LNCAP (cell line): ENCODE measurements at regions not wholly inside any gene's neighbourhood (a gene's known extent, or its start where the extent isn't known, plus 50 kb on each side); places are given as distances from the start of the nearest gene placed in this dataset.

ENCODE experiments used
- CTCF ChIP-seq: fragments of 450-650 bp; IDR thresholded peaks from 2 replicates; pipeline ENCODE4 v1.5.1; 2017; ENCODE audit warnings: mild to moderate bottlenecking

DNA sequence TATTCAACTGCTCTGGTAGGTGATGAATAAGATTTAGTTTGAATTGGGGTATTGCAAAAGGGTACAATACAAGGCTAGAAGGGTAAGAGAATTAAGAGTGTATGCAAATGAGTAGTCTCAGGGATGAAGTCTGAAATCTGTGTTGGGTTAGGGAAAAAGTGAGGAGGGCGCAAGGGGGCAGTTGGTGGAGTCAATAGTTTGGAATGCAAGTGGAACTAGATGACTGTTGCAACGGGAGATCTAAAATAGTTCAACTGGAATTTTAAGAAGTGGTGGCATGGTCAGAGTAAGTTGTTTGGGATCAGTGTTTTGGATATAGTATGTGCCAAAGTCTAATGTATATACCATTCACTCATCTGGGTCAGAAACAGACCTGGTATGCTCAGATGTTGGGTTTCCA, 329.6 kb downstream of the GJA1 start:
- TF ChIP-seq CTCF = no peak

GRCh38 chr6:121767211-121767610, 331.8 kb downstream of the GJA1 start:
- TF ChIP-seq CTCF = no peak

- no peak for TF ChIP-seq CTCF
Measured at GRCh38 chr6:121770943-121771342, 335.5 kb downstream of the GJA1 start.

DNA sequence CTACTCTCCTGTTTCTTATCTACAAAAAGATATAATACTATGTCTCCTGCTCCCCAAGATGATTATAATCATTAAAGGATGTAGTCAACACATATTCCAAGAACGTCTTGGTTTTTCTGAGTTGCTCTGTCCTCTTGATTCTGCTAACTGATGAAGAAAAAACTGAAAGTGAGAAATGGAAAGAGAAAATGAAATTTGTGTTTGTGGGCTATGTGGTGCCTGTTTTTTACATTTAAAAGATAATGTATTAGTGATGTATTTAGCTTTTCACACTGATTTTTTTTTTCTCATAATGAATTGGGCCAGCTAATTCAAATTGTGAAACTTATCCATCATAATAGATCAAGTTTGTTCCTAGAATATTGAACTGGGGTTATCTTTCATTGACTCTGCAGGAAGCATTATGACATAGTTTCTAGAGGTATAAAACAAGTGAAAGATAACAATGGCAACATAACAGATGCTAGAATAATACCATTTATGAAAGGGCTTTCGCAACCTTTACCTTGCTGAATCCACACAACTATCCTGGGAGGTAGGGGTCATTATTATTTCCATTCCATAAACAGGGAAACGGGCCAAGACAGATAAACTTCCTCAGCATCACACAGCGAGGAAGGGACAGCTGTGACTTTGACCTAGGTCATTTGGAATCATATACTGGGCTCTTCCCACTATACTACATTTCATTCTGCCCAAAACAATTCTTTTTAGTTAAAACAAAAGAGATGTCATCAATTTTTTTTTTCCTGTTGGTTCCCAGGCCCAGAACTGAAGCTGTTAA, 336.7 kb downstream of the GJA1 start:
- TF ChIP-seq CTCF = no peak

DNA sequence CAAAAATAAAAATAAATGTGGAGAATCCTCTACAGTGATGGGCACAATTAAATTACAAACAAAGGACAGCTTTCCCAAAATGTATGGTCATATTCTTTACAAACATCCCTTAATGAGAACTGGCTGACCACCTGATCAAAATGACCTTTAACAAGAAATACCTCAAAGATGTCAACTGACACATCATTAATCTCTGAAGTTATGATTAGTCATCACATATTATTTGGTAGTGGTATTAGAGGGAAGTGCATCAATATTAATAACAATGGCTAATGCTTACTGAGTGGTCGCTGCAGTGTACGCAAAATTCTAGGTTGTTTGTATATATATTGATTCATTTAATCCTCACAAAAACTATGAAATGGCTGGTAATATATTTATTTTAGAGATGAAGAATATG, 340.6 kb downstream of the GJA1 start:
- TF ChIP-seq CTCF = no peak

GRCh38 chr6:121780325-121781321, 345.2 kb downstream of the GJA1 start:
- TF ChIP-seq CTCF = no peak

- TF ChIP-seq CTCF = no peak
Measured at GRCh38 chr6:121791396-121792315, 356.2 kb downstream of the GJA1 start.
